ENCODE measurements at regions not wholly inside any gene's neighbourhood (a gene's known extent, or its start where the extent isn't known, plus 50 kb on each side); places are given as distances from the start of the nearest gene placed in this dataset.

DNA sequence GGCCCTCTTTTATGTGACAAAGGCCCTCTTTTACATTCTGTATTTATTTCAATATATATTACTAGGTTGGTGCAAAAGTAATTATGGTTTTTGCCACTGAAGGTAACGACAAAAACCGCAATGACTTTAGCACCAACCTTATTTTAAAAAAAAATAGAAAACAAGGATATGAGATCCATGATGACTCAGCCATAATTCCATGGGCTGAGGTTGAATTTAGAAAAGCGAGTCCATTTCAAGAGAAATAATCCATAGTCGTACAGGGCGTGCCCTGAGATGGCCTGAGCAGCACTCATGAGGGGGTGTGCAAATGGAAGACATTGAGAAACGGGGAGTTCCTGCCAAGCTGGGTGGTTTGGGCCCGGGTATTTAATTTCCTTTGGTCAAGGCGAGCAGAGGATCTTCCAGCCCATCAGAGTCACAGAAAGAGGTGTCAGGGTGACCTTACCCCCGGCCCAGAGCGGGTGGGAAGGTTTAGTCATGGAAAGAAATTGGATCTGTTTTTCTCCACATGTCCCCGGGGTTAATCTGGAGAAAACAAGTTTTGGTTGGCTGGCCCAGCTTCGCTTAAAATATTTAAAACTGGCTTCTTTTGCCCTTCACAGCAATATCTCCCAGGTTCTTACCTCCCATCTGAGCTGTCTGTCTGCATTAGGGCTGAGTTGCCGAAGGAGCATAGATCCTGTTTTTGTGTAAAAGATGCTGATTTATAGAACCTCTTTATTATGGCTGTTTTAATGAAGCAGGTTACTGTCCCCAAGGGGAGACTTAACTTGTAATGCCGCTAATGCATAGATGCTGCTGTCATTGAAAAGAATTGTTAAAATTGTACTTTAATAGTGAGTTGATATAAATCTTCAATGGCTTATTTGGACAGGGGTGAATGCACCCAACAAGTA, 255.6 kb downstream of the PREX1 start:
- DNase-seq = no peak

DNA sequence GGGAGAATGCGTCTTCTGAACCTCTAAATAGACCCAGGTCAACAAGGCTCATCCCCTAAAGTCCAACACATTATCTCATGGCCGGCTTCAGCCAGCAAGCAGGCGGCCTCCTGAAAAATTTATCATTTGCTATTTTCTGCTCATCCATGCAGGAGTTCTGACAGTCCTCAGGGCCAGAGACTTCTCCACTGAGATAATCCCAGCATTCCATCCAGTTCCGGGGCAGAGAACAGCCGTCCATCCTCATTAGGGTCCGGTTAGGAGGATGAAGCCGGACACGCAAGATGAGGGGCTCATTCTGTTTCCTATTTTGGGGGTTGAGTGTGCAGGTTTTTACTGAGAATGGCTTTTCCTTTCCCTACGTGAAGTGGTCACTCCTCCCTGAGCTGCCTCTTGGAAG, 258.1 kb downstream of the PREX1 start:
- DNase-seq = no peak

DNA sequence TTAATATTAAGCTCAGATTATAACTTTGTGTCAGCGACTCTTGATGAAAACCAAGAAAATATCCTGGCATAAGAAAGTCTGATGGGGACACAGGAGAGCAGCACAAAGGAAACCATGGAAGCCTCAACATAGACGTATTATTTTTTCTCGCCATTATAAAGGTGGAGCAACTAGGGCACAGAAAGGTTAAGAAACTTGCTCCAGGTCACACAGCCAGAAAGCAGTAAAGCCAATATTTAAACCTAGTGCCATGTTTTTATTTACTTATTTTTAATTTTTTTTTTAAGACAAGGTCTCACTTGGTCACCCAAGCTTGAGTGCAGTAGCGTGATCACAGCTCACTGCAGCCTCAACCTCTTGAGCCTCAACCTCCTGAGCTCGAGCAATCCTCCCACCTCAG, 259.3 kb downstream of the PREX1 start:
- no peak for DNase-seq

DNA sequence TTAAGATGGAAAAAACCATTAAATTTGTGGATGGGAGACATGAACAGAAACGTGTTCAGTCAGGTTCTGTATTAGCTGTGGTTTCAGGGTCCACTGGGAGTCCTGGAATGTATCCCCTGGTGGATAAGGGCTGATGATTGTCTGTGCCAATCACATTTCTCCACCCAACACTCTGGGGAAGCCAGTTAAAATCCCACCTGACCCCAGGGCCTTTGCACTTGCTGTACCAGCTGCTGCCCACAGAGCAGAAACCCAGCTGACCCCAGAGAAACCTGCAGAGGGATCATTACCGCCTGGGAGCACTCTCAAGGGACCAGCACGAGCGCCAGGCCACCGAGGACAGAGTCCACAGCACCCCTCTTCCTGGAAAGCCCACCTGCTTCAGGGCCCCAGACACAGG, 260.7 kb downstream of the PREX1 start:
- DNase-seq = no peak

DNA sequence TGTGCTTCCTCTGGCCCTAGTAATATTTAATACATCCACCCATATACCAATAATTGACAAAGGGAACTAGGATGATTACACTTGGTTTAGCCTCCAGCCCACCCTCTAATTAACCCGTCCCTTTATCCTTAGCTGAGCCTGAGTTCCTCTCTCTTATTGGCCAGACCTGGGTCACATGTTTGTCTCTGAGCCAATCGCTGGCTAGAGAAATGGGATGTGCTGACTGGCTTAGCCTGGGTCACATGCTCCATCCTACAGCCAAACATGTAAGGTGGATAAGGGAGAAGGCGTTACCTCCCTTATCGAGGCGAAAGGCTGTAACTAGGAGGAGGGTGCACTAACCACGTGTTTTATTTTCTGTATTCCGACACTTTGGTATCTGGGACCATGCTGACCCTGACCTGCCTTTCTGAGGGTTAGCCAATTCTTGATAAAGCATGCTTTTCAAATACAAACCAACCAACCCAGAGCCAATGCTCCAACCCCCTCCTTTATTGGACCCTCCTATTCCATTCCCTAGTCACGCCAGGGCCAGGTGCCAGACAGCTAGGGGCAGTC, 262.7 kb downstream of the PREX1 start:
- no peak for DNase-seq

DNA sequence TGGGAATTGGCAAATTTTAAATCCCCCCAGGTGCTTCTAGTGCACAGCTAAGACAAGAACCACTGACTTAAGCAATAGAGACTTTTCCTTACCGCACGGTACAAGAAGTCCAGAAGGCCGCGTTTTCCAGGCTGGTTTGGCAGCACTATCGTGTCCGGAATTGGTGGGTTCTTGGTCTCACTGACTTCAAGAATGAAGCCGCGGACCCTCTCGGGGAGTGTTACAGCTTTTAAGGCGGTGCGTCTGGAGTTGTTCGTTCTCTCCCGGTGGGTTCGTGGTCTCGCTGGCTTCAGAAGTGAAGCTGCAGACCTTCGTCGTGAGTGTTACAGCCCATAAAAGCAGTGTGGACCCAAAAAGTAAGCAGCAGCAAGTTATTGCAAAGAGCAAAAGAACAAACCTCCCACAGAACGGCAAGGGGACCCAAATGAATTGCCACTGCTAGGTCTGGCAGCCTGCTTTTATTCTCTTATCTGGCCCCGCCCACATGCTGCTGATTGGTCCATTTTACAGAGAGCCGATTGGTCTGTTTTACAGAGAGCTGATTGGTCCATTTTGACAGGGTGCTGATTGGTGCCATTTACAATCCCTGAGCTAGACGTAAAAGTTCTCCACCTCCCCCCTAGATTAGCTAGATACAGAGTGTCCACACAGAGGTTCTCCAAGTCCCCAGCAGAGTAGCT, 264.5 kb downstream of the PREX1 start:
- no peak for DNase-seq

DNA sequence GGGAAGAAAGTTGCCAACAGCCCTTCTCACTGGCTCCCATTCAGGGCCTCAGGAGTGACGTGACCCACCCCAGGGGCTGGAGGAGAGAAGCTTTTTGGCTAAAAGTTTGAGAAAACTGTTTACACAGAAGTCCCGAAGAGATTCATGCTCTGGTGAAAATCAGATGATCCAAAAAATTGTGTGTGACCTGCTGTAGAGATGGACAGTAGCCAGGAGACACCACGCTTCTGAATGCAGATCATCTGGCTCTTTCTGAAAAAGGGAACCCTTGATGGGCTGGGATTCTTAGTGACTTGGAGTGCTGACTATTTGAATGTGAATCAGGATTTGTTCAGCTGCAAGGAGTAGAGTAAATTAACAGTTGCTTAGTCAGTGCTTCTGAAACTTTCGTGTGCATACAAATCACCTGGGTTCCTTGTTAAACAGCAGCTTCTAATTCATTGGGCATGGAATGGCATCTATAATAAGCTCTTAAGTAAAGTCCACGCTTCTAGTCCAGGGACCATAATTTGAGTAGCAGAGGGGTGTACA, 265.1 kb downstream of the PREX1 start:
- DNase-seq = no peak

DNA sequence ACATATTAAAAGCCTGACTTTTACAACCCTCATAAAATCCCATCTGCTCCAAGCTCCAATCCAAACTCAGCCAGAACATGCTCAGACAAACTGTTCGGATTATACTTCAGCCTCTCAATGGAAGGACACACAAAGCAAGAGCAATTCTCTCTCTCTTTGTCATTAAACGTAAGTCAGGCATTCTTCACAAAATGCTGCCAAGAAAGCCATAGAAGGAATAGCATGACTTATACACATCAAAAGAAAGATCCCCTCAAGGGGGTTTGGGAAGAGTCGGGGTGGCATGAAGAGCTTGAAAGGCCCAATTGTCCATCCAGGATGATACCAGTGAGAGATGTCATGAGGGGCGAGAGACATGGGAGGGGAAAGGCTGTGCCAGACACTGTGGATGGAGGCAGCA, 268.9 kb downstream of the PREX1 start:
- no peak for DNase-seq

DNA sequence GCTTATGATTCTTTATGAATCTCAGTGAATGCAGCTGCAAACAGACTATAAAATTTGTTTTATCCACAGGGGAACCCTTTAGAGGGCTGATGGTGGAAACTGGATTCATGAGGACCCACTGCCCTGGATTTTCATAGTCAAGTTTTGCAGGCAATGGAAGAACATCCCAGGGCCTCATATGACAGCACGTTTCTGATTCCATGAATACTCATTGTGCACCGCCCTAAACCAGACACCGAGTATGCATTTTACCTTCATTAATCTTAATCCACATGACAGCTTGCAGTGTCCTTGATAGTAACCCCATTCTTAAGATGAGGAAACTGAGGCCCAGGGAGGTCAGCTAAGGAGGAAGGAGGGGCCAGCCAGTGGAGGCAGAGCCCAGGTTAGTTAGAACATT, 270.4 kb downstream of the PREX1 start:
- DNase-seq = no peak

DNA sequence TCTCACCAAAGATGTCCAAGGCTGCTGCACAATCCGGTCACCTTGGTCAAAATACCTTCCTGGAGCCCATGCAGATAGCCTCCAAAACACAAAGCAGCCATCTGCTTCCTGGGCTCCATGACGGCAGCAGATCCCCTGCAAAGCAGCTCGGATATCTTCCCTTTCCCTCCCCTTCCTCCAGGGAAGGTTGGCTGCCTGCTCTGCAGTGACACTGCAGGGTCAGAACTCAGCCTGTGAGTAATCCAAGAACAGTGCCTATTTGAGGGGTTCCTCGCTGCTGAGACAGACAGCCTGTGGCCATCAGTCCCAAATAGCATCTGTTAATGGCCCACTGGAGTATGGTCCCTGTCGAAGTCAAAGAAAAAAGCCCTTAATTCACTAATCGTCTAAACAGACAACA, 270.8 kb downstream of the PREX1 start:
- DNase-seq = no peak

DNA sequence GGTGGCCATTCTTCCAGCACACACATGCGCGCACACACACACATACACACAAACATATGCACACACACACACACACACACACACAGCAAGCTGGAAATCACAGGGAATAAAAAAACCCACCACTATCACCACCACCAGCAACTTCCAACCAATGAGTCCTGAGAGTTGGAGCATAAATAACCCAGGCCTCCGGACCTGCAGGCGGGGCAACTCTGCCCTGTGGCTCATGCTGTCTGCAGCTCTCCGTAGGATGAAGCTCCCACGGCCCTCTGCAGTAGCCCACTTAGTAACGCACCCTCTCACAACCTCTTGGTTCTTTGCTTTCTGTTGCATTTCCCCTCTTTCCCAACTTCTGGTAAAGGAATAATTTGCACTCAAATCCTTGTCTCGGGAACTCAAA, 275.2 kb downstream of the PREX1 start:
- no peak for DNase-seq

DNA sequence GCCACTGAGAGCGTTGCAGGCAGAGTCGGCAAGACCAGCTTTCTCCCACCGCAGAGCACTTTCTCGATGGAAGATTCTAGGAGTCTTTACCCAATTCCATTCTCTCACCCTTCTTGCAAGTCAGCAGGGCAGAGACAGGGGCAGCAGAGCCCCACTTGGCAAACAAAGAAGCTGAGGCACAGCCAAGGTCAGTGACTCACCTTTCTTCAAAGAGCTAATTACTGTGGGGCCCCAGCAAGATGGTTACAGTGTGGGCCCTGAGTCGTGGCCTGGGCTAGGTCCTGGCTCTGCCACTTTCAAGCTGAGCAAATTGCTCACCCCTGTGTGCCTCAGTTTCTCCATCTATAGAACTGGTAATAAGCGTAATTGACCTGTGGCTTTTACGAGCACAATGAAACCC, 277.0 kb downstream of the PREX1 start:
- no peak for DNase-seq

DNA sequence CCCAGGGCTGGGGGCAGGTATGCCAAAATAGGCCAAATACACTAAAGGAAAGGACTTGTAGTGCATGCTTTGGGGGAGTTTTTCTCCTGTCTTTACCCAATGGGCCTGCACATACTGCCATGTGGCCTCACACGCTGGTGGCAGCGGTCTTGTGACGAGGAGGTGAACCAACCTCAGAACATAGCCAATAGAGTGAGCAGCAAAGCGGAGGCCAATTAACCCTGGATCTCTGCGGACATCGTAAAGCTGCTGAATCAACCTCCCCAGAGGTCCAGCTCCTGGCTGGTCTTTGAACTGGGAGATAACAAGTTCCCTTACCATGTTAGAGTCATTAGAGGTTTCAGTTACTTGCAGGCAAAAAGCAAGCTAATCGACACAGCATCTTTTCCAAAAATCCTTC, 280.1 kb downstream of the PREX1 start:
- no peak for DNase-seq

DNA sequence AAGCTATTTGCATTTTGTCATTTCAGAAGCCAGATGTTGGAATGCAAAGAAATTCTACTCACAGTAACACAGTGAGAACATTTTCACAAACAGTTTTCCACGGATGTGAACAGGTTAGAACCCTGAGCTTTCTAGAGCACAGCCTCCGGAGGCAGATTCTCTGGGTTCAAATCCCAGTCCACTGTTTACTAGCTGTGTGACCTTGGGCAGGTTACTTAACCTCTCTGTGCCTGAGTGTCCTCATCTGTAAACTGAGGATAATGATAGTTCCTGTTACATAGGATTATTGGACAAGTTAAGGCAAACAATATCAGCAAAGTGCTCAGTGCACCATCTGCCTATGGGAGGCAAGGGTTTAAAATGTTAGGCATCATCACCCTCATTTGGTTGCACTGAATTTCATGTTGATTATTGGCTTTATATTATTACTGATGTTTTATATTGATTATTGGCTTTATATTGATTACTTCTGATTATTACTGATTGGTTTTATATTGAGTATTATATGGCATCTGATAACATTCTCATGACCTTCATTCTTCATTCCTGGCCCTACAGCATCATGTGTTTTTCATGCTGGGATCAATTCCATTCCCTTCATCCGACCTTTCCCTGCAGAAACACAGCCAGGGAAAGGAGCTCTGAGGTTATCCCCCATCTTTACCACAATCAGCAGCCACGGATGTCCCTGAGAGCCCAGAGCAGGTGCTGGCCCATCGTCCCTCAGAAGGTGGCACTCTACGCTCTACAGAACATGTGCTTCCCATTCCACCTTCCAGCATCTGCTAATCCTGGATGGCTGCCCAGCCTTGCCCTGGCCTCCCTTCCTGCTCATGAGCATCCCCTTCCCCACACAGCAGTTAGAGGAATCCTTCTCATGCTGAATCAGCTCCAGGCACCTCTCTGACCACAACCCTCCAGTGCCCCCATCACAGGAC, 283.1 kb downstream of the PREX1 start:
- DNase-seq = no peak

DNA sequence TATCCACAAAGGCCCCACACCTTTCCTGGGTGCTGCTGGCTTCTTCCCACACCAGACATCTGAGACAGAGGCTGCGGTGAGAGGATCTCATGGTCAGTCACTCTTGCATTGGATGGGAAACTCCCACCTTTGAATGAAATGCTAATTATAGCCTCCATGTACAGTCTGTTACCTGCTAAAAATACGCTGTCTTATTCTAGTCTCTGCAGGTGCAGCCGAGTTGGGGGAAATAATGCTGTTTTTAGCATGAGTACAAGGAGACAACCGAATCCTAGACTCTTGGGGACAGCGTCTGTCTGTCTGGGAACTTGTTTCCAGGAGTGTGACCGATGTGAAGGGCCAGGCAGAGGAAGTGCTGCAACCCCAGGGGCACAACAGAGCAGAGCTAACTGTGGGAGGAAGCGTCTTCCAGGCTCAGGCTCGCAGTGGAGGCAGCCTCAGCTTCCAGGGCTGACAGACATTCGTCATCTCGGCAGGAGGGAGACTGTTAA, 286.2 kb downstream of the PREX1 start:
- no peak for DNase-seq

DNA sequence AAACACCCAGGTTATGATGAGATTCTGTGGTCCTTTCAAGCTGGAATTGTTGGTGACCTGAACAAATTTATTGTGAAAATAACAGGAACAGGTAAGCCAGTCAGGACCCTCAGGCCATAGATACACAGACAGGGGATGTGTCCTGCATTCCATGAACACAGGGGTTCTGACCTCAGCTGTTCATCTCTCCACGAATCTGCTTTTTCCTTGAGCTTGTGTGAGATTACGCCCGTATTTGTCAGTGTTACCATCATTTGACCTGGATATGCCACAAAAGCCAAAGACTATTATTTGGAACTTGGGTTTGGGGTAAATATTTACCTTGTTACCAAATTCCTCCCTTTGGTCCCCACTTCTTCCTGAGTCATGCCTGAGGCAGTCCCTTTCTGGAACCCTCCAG, 288.9 kb downstream of the PREX1 start:
- no peak for DNase-seq

DNA sequence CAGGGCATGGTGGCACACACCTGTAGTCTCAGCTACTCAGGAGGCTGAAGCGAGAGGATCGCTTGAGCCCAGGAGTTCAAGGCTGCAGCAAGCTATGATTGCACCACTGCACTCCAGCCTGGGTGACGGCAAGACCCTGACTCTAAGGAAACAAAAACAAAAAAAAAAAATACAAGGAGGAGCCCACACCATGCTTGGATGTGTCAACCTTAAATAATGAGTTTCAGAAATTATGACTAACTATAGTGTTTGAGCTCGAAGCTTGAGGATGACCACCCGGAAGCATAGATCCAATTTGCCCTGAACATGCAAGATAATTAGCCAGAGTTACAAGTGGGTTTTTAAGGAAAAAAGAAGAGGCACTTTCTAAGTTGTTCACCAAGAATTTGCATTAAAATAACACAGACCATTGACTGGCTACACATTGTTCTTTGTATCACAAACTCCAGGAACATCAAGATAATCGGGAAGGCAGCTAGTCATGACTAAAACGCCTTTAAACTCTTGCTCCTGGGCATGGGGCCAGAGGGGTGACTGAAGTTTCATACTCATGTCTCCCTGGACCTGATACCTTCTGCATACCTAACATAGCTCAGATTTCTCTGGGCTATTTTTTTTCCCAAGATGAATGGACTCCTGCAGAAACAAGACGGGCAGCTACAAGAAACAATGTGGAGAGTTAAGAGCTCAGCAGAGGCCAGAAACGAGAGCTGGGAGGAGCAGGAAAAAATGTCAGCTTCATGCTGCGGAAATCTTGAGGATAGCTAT, 289.6 kb downstream of the PREX1 start:
- peak in 1 of 2 experiments; percentile 38 for DNase-seq

DNA sequence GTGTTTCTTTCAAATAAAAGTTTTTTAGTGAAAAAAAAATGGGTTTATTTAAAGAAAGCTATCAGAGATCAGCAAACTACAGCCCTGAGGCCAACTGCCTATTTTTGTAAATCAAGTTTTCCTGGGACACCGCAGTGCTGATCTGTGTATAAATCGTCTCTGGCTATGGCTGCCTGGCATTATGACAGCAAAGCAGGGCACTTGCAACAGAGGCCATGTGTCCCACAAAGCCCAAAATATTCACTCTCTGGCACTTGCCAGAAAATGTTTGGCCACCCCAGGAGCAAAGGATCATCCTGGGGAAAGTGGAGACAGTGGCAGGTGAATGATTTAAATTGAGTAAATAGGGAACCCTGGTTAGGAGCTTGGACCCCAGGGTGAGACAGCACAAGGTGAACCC, 291.6 kb downstream of the PREX1 start:
- DNase-seq = no peak

DNA sequence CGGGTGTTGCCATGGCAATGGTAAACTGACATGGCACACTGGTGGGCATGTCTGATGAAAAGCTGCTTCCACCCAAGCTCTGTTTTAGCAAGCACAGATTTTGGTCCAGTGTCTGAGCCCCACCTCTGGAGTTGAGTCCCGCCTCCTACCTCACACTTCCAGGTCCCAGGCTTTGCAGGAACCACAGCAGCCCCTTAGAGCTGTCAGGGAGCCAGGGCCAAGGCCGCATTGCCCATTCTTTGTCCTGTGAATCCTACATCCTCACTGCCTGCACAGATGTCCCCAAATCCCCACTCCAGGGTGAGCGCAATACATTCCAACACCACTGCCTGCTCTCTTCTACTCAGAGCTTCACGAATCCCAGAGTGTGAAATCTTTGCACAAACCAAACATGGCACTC, 292.2 kb downstream of the PREX1 start:
- DNase-seq = no peak

DNA sequence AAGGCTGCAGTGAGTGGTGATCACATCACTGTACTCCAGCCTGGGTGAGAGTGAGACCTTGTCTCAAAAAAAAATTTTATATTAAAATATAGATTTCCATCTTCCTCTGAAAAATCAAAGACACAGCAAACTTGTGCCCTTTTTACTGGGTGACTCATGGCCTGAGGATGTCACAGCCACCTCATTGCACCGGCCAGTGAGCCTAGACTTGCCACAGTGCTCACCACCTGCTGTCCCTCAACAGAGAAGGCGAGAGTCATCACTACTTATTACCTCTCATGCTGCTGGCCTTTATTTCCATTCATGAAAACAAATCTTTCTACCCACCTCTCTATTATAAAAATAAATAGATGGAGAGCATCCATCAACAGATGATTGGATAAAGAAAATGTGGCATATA, 295.8 kb downstream of the PREX1 start:
- DNase-seq = no peak

DNA sequence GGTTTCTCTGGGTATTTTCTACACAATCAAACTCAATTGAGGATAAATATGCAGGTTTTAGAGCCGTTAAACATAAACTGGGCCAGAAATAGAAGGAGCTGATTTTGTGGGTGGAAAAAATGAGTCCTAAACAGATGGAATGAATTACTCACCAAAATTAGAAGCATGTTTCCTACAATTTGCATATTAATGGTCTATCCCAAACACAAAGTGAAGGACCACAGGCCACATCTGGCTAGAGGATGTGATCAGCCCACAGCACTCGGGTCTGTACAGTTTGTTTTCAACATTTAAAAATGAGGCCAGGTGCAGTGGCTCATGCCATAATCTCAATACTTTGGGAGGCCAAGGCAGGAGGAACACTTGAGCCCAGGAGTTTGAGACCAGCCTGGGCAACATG, 296.3 kb downstream of the PREX1 start:
- no peak for DNase-seq

DNA sequence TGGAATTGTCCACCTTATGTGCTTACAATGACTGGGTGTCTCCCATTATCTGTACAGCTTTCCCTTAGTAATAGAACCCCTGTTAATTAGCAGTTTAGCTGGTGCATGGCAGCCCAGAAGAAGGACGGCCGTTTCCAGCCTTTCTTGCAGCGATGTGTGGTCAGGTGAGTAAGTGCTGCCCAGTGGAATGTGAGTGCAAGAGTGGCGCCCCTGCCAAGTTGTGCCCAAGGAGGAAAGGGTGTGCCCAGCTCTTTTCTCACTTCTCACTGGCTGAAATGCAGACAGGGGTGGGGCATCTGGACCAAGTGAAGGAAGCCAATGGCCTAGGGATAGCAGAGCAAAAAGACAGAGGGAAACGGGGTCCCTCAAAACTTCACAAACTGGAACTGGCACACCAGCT, 296.8 kb downstream of the PREX1 start:
- no peak for DNase-seq
